ENCODE measurements at regions not wholly inside any gene's neighbourhood (a gene's known extent, or its start where the extent isn't known, plus 50 kb on each side); places are given as distances from the start of the nearest gene placed in this dataset.

- TF ChIP-seq BHLHE40 (IDR thresholded peaks at IDR 0.05; ENCODE audit: borderline replicate concordance) (no peak), PKNOX1 (IDR thresholded peaks at IDR 0.05) (no peak), L3MBTL2 (conservative IDR thresholded peaks at IDR 0.05) (no peak), SP1 (IDR thresholded peaks at IDR 0.05) (no peak), SUZ12 (IDR thresholded peaks at IDR 0.05) (no peak), CTBP1 (IDR thresholded peaks at IDR 0.05; ENCODE audit: borderline replicate concordance) (no peak), FOXA1 (IDR thresholded peaks at IDR 0.05) (no peak), TARDBP (IDR thresholded peaks at IDR 0.05) (no peak), HDGF (IDR thresholded peaks at IDR 0.05; ENCODE audit: borderline replicate concordance) (no peak), ZNF384 (IDR thresholded peaks at IDR 0.05) (no peak), NFRKB (IDR thresholded peaks at IDR 0.05) (no peak), FOXM1 (IDR thresholded peaks at IDR 0.05; ENCODE audit: borderline replicate concordance) (no peak), FOXK2 (IDR thresholded peaks at IDR 0.05) (no peak), ELF4 (IDR thresholded peaks at IDR 0.05) (no peak)
Measured at GRCh38 chr9:12191630-12192029, 501.6 kb upstream of the TYRP1 start.
